Keratinocyte (primary cell): ENCODE measurements at regions not wholly inside any gene's neighbourhood (a gene's known extent, or its start where the extent isn't known, plus 50 kb on each side); places are given as distances from the start of the nearest gene placed in this dataset.

Experiments used
- DNase-seq: peaks from one replicate; pipeline ENCODE4 v3.0.0-alpha.2; 2011; ENCODE audit warnings: low read depth, missing footprints, low spot score
- FAIRE-seq: peaks from 2 replicates; lab custom pipeline; 2011; peaks lifted over from hg19 to GRCh38; lab: Jason Lieb, UNC
- H2AFZ ChIP-seq: 2 replicates; pipeline ENCODE4 v1.6.0; 2012; ENCODE audit warnings: low read length, control low read depth, inconsistent platforms; ENCODE audit not compliant: control insufficient read depth
- H3K27ac ChIP-seq: 2 replicates; pipeline ENCODE4 v1.5.1; 2011; ENCODE audit warnings: low read length; ENCODE audit not compliant: control insufficient read depth, insufficient read depth
- H3K27me3 ChIP-seq: 3 replicates; pipeline ENCODE4 v1.6.0; 2011; ENCODE audit warnings: low read length; ENCODE audit not compliant: control insufficient read depth, insufficient read depth; ENCODE audit errors: extremely low read depth
- H3K36me3 ChIP-seq, 2 experiments: 2 replicates in 1 of 2; 3 replicates in 1 of 2; pipeline ENCODE4 v1.5.1; 2011; ENCODE audit warnings: low read length in 2 of 2, mild to moderate bottlenecking in 1 of 2; ENCODE audit not compliant: control insufficient read depth in 2 of 2, insufficient read depth in 2 of 2; ENCODE audit errors: extremely low read depth in 1 of 2
- H3K4me1 ChIP-seq: 3 replicates; pipeline ENCODE4 v1.5.1; 2011; ENCODE audit warnings: low read length; ENCODE audit not compliant: control insufficient read depth, insufficient read depth; ENCODE audit errors: extremely low read depth
- H3K4me2 ChIP-seq: 3 replicates; pipeline ENCODE4 v1.6.0; 2011; ENCODE audit warnings: low read depth, low read length; ENCODE audit not compliant: control insufficient read depth, insufficient read depth; ENCODE audit errors: extremely low read depth
- H3K4me3 ChIP-seq, 3 experiments: fragments of 200-600 bp in 1 of 3; sonication (generic) in 1 of 3; 2 replicates in 2 of 3; 3 replicates in 1 of 3; pipeline ENCODE4 v1.5.1; 2011 to 2016; ENCODE audit warnings: low read length in 3 of 3, mild to moderate bottlenecking in 3 of 3, control low read depth in 2 of 3, inconsistent platforms in 1 of 3, low read depth in 1 of 3, mixed read lengths in 1 of 3, mixed run types in 1 of 3, moderate library complexity in 1 of 3; ENCODE audit not compliant: control insufficient read depth in 2 of 3, insufficient read depth in 2 of 3; ENCODE audit errors: extremely low read depth in 1 of 3
- H3K79me2 ChIP-seq: 2 replicates; pipeline ENCODE4 v1.6.0; 2012; ENCODE audit warnings: low read length; ENCODE audit not compliant: control insufficient read depth, insufficient read depth
- H3K9ac ChIP-seq: 3 replicates; pipeline ENCODE4 v1.6.0; 2011; ENCODE audit warnings: low read length; ENCODE audit not compliant: control insufficient read depth, insufficient read depth; ENCODE audit errors: extremely low read depth
- H3K9me1 ChIP-seq: 3 replicates; pipeline ENCODE4 v1.6.0; 2011; ENCODE audit warnings: low read length; ENCODE audit not compliant: control insufficient read depth, insufficient read depth; ENCODE audit errors: extremely low read depth
- H3K9me3 ChIP-seq: 2 replicates; pipeline ENCODE4 v1.5.1; 2012; ENCODE audit warnings: low read depth, low read length; ENCODE audit not compliant: control insufficient read depth
- H4K20me1 ChIP-seq: 3 replicates; pipeline ENCODE4 v1.6.0; 2011; ENCODE audit warnings: low read length; ENCODE audit not compliant: control insufficient read depth, insufficient read depth; ENCODE audit errors: extremely low read depth
- CTCF ChIP-seq, 3 experiments: IDR thresholded peaks in 1 of 3; conservative IDR thresholded peaks in 1 of 3; optimal IDR thresholded peaks in 1 of 3; 2 replicates in 2 of 3; 3 replicates in 1 of 3; pipeline versions ENCODE3 to v1.5.1; 2011; ENCODE audit warnings: low read length in 3 of 3, mild to moderate bottlenecking in 3 of 3, moderate library complexity in 2 of 3, control low read depth in 1 of 3, inconsistent platforms in 1 of 3; ENCODE audit not compliant: insufficient read depth in 2 of 3; ENCODE audit errors: extremely low read depth in 1 of 3
- EZH2 ChIP-seq: IDR thresholded peaks from one replicate; pipeline ENCODE4 v1.6.1; 2012; ENCODE audit warnings: inconsistent platforms, mild to moderate bottlenecking, low read length, moderate library complexity
- dilution Hi-C: fragments of 300-500 bp; cut with MboI; formaldehyde crosslinking; loops from one replicate; pipeline ENCODE4 v1.7.0; 2020; ENCODE audit warnings: low sequenced_read_pairs; ENCODE audit not compliant: extremely low pct_ligation_motif_present

- Histone ChIP-seq H3K4me2 (no peak overlapping the region), H3K4me3 (no peak overlapping the region), H4K20me1 (no peaks in the 10 kb centered on the region), H3K9ac (no peak overlapping the region), H3K27ac (no peak overlapping the region), H3K79me2 (no peaks in the 10 kb centered on the region), H3K9me1 (no peaks in the 10 kb centered on the region), H3K9me3 (no peaks in the 10 kb centered on the region), H3K4me1 (peaks cover 31% of the 10 kb centered on the region), H3K36me3 (no peaks in the 10 kb centered on the region), H3K27me3 (no peaks in the 10 kb centered on the region), H2AFZ (no peak overlapping the region)
- DNase-seq: no peak
- TF ChIP-seq EZH2 (no peak), CTCF (optimal IDR thresholded peaks at IDR 0.05 in 1 of 3, IDR thresholded peaks at IDR 0.05 in 1 of 3, conservative IDR thresholded peaks at IDR 0.05 in 1 of 3; ENCODE audit: extremely low read depth in 1 of 3, insufficient read depth in 2 of 3, low read length in 3 of 3) (no peak)
- no peak for FAIRE-seq
- dilution Hi-C loops: no loop called here
Observed at GRCh38 chr20:24331939-24332338, 137.5 kb upstream of the SYNDIG1 start.

- no peak for DNase-seq
- no peak overlapping the region for H3K4me3 ChIP-seq
- dilution Hi-C loops: no loop called here
- H3K27me3 ChIP-seq: no peaks in the 10 kb centered on the region
- TF ChIP-seq CTCF (optimal IDR thresholded peaks at IDR 0.05 in 1 of 3, IDR thresholded peaks at IDR 0.05 in 1 of 3, conservative IDR thresholded peaks at IDR 0.05 in 1 of 3; ENCODE audit: extremely low read depth in 1 of 3, insufficient read depth in 2 of 3, low read length in 3 of 3) (no peak), EZH2 (no peak)
- no peaks in the 10 kb centered on the region for H3K79me2 ChIP-seq
- H3K4me1 ChIP-seq: peaks cover 18% of the 10 kb centered on the region
- H3K9me1 ChIP-seq: no peaks in the 10 kb centered on the region
- no peak overlapping the region for H3K27ac ChIP-seq
- no peak for FAIRE-seq
- H3K9ac ChIP-seq: no peak overlapping the region
- H4K20me1 ChIP-seq: no peaks in the 10 kb centered on the region
- no peaks in the 10 kb centered on the region for H3K36me3 ChIP-seq
- no peak overlapping the region for H2AFZ ChIP-seq
- no peak overlapping the region for H3K4me2 ChIP-seq
- H3K9me3 ChIP-seq: no peaks in the 10 kb centered on the region
Observed at GRCh38 chr20:24328901-24329300, 140.5 kb upstream of the SYNDIG1 start.
